Activated CD8-positive, alpha-beta T cell treated with anti-CD3 and anti-CD28 coated beads for 36 hours (primary cell): ENCODE measurements at regions not wholly inside any gene's neighbourhood (a gene's known extent, or its start where the extent isn't known, plus 50 kb on each side); places are given as distances from the start of the nearest gene placed in this dataset.

Source experiments
- ATAC-seq: fragments of 200-7000 bp; cut with Tn5 transposase; one replicate; pipeline ENCODE4 v1.10.0; 2021; ENCODE audit warnings: mild to moderate bottlenecking, moderate library complexity
- CTCF ChIA-PET: fragments of 350-600 bp; sonication (Branson Sonifier 250); formaldehyde crosslinking; loops from one replicate; lab custom pipeline; 2021; ENCODE audit warnings: antibody characterized with exemption; lab: Charles Lee
- POLR2A ChIA-PET: fragments of 350-600 bp; sonication (Branson Sonifier 250); formaldehyde crosslinking; loops from one replicate; lab custom pipeline; 2021; ENCODE audit warnings: antibody characterized with exemption; lab: Charles Lee
- DNase-seq: peaks from one replicate; pipeline ENCODE4 v3.0.0-alpha.2; 2020
- H3K27ac Mint-ChIP-seq: one replicate; pipeline ENCODE4 v1.8.0; 2021; ENCODE audit warnings: mild to moderate bottlenecking, mixed read lengths
- H3K27me3 Mint-ChIP-seq: one replicate; pipeline ENCODE4 v1.8.0; 2021; ENCODE audit warnings: mixed read lengths
- H3K36me3 Mint-ChIP-seq: one replicate; pipeline ENCODE4 v1.8.0; 2021; ENCODE audit warnings: low read depth, mixed read lengths
- H3K4me1 Mint-ChIP-seq: one replicate; pipeline ENCODE4 v1.8.0; 2021; ENCODE audit warnings: low read depth, mixed read lengths
- H3K4me3 Mint-ChIP-seq: one replicate; pipeline ENCODE4 v1.8.0; 2021; ENCODE audit warnings: mild to moderate bottlenecking, moderate library complexity, mixed read lengths
- H3K9me3 Mint-ChIP-seq: one replicate; pipeline ENCODE4 v1.8.0; 2021; ENCODE audit warnings: mixed read lengths
- intact Hi-C: fragments of 100-400 bp; cut with micrococcal nuclease; formaldehyde crosslinking; loops from one replicate; pipeline ENCODE4 v1.10.0; 2022
- TF ChIP-seq, protein P1 (sequence below): fragments of 200-600 bp; IDR thresholded peaks from one replicate; pipeline ENCODE4 v1.8.0; 2022; ENCODE audit warnings: antibody characterized with exemption, mild to moderate bottlenecking

DNA sequence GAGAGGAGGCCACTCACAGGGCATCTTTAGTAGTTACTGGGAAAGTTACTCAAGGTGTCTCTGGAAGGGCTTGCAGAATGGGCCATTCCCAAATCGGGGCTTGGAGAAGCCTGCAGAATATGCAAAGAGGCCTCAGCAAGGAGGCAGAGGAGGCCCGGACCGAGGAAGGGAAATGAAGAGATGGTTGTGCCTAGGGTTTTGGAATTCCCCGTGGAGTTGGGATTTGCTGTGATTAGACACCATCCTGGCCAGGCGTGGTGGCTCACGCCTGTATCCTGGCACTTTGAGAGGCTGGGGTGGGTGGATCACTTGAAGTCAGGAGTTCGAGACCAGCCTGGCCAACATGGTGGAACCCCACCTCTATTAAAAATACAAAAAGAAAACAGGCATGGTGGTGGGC lies 193.0 kb downstream of the IRF8 start:
- Mint-ChIP-seq H3K27ac (no peak overlapping the region), H3K27me3 (no peaks in the 10 kb centered on the region), H3K36me3 (no peaks in the 10 kb centered on the region), H3K4me1 (peaks cover 2% of the 10 kb centered on the region), H3K4me3 (no peak overlapping the region), H3K9me3 (no peaks in the 10 kb centered on the region)
- POLR2A ChIA-PET, result interaction anchor here (0.6 kb wide), 1 partner anchor 255 kb away, joined by 5 read pairs; no protein-coding TSS in a partner anchor
- DNase-seq (no peak), ATAC-seq (no peak)
- TF ChIP-seq, protein P1, sequence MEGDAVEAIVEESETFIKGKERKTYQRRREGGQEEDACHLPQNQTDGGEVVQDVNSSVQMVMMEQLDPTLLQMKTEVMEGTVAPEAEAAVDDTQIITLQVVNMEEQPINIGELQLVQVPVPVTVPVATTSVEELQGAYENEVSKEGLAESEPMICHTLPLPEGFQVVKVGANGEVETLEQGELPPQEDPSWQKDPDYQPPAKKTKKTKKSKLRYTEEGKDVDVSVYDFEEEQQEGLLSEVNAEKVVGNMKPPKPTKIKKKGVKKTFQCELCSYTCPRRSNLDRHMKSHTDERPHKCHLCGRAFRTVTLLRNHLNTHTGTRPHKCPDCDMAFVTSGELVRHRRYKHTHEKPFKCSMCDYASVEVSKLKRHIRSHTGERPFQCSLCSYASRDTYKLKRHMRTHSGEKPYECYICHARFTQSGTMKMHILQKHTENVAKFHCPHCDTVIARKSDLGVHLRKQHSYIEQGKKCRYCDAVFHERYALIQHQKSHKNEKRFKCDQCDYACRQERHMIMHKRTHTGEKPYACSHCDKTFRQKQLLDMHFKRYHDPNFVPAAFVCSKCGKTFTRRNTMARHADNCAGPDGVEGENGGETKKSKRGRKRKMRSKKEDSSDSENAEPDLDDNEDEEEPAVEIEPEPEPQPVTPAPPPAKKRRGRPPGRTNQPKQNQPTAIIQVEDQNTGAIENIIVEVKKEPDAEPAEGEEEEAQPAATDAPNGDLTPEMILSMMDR, result no peak
- intact Hi-C loops, result no loop called here
- CTCF ChIA-PET, result interaction anchor here (0.5 to 0.8 kb wide), 2 partner anchors 42 to 70 kb away, joined by 3 read pairs; no protein-coding TSS in a partner anchor

- H3K9me3 Mint-ChIP-seq, result no peaks in the 10 kb centered on the region
- H3K36me3 Mint-ChIP-seq, result no peaks in the 10 kb centered on the region
- DNase-seq (no peak), ATAC-seq (no peak)
- no peak overlapping the region for H3K27ac Mint-ChIP-seq
- intact Hi-C loops, result no loop called here
- ChIA-PET POLR2A (no interaction called here), CTCF (no interaction called here)
- no peak overlapping the region for H3K4me3 Mint-ChIP-seq
- H3K27me3 Mint-ChIP-seq, result no peaks in the 10 kb centered on the region
- TF ChIP-seq, protein P1, result no peak
- H3K4me1 Mint-ChIP-seq, result peaks cover 2% of the 10 kb centered on the region
Observed at GRCh38 chr16:86092586-86093480, 193.9 kb downstream of the IRF8 start.

DNA sequence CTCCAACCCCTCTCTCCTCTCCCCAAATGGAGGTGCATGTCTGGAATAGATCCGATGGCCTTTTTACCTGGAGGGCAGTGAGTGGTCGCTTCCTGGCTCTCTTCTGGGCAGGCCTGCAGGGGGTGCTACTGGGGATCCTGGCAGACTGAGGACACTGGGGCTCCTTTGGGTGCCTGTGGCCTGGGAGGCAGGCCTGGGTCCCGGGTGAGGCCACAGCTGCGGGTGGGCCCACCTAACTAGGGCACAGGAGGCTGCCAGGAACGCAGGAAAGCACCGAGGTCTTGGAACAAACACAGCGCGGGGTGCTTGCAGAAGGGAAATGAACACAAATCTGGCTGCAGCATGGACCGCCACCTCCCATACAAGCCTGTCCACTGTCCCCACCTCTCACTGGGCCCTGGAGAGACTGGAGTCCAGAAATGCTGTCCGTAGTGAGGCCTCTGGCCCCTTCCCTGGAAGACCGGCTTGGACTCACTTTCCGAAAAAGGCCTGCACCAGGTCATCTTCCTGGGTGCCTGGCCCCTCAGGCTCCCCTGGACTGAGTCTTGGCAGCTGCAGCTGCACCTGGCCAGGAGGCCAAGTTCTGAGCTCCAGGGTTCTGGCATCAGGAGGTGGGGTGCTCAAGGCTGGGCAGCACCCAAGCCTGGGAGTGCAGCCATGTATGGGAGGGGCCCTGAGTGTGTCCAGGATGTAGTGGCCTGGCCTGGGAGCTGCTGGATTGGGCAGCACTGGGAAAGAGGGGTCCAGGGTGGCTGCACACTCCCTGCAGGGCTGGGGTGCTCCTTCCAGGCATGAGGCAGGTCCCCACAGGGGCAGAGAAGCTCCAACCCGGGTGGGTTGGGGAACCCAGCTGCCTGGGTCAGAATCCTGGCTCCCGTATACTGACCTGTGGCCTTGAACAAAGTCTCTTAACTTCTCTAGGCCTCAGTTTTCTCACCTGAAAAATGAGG lies 195.1 kb downstream of the IRF8 start:
- POLR2A ChIA-PET, result no interaction called here
- TF ChIP-seq, protein P1, result no peak
- no peak for ATAC-seq
- H3K9me3 Mint-ChIP-seq, result no peaks in the 10 kb centered on the region
- H3K4me3 Mint-ChIP-seq, result no peak overlapping the region
- H3K27me3 Mint-ChIP-seq, result no peaks in the 10 kb centered on the region
- H3K4me1 Mint-ChIP-seq, result peaks cover 2% of the 10 kb centered on the region
- CTCF ChIA-PET, result no interaction called here
- intact Hi-C loops, result no loop called here
- H3K27ac Mint-ChIP-seq, result no peak overlapping the region
- DNase-seq, result no peak
- H3K36me3 Mint-ChIP-seq, result no peaks in the 10 kb centered on the region

DNA sequence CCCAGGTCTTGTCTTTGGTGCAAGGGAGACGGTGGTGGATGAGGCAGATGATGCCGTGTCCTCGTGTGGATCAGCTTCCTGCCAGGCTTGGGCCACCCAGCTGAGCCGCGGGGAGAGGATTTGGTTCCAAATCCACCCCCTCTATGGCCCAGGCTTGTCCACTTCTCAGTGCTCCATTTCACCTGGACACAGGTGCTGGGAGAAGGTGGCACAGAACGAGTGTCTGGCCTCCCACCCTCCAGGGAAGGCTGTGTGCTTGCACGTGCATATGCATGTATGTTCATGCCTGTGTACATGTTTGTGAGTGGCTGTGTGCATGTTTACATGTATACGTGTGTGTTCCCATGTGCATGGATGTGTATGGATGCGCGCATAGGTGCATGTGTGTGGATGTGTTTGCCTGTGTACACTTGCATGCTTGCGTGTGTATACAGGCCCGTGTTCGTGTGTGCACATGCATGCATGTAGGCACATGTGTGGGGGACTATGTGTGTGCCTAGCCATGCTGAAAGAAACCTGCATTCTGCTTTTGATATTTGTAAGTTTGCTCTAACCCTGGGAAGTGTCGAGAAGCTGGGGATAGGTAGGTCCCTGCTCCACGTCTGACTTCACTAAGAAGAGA lies 196.3 kb downstream of the IRF8 start:
- ChIA-PET CTCF (no interaction called here), POLR2A (no interaction called here)
- Mint-ChIP-seq H3K4me1 (no peaks in the 10 kb centered on the region), H3K27ac (no peak overlapping the region), H3K4me3 (no peak overlapping the region), H3K9me3 (no peaks in the 10 kb centered on the region), H3K27me3 (peaks cover 2% of the 10 kb centered on the region), H3K36me3 (no peaks in the 10 kb centered on the region)
- DNase-seq (no peak), ATAC-seq (no peak)
- TF ChIP-seq, protein P1, result no peak
- intact Hi-C loops, result no loop called here
